ENCODE measurements at regions not wholly inside any gene's neighbourhood (a gene's known extent, or its start where the extent isn't known, plus 50 kb on each side); places are given as distances from the start of the nearest gene placed in this dataset.

DNA sequence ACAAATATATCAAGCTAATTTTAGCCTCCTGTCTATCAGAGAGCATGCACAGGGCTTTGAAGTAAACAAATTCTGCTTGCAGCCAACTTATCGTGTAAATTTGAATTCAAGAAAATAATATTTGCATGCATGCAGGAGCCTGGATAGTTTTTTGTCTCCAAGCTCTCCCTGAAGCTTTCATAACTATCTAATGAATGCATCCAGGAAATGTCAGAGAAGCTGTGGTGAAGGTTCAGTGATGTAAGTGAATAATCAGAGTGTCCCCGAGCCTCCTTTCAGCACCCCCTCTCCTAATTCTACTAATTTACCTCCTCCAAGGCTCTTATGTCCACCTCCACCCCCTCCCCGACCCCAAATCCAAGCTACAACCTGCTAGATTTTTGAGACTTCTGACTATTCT lies 172.0 kb upstream of the ZNF32 start:
- DNase-seq (ENCODE audit: extremely low read depth, low read depth): no peak
- TF ChIP-seq, protein P1, sequence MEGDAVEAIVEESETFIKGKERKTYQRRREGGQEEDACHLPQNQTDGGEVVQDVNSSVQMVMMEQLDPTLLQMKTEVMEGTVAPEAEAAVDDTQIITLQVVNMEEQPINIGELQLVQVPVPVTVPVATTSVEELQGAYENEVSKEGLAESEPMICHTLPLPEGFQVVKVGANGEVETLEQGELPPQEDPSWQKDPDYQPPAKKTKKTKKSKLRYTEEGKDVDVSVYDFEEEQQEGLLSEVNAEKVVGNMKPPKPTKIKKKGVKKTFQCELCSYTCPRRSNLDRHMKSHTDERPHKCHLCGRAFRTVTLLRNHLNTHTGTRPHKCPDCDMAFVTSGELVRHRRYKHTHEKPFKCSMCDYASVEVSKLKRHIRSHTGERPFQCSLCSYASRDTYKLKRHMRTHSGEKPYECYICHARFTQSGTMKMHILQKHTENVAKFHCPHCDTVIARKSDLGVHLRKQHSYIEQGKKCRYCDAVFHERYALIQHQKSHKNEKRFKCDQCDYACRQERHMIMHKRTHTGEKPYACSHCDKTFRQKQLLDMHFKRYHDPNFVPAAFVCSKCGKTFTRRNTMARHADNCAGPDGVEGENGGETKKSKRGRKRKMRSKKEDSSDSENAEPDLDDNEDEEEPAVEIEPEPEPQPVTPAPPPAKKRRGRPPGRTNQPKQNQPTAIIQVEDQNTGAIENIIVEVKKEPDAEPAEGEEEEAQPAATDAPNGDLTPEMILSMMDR (IDR thresholded peaks at IDR 0.05; ENCODE audit: low read depth, low read length): no peak

DNA sequence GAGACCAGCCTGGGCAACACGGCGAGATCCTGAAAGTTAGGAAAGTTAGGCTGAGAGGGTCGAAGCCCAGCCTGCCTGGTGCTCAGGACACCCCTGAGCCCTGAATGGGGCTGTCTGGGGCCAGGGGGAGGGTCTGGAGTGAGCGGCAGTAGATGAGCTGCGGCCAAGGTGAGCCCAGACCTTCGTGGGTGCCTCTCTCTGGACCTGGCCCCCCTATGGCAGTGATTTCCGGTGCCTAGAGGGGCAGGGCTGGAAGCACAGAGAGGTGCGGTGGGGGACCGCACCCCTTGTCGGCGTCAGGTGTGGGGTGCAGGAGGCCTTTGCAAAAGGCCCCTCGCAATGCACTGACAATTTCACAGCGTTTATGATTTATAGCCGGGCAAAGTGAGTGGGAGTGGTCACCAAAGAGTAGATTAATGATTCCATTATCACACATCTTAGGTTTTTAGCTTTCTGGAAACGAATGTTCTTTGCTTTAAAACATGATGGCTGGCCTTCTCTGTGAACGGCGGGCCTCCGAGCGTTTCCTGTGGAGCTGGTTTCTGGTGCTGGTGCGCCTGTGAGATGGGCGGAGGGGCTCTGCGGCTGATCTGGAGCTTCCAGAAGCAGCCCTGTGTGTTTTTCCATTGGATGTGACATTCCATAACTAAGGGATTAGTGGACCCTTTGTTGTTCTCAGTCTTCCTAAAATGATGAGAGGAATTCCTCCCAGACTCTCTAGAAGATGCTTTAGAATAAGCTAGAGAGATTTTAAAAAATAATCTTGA lies 171.0 kb upstream of the ZNF32 start:
- TF ChIP-seq, protein P1 (IDR thresholded peaks at IDR 0.05; ENCODE audit: low read depth, low read length): no peak
- no peak for DNase-seq (ENCODE audit: extremely low read depth, low read depth)

DNA sequence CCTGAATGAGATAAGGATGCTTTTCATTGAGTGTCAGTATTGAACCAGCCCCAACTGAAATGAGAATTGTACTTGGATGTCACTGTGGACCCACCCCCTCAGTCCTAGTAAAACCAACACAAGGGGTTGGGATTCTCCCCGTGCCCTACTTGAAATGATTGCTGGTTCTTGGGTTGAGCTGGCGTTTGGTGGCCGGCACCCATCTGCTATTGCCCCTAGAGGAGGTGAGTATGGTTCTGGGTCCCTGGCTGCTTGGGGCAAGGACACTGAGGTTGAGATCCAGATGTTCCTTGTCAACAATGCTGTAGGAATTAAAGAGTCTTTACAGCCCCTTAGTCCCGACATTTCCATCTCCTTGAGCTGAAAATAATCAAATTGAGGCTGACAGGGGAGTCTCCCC lies 170.0 kb upstream of the ZNF32 start:
- DNase-seq (ENCODE audit: extremely low read depth, low read depth): no peak
- TF ChIP-seq, protein P1 (IDR thresholded peaks at IDR 0.05; ENCODE audit: low read depth, low read length): no peak

DNA sequence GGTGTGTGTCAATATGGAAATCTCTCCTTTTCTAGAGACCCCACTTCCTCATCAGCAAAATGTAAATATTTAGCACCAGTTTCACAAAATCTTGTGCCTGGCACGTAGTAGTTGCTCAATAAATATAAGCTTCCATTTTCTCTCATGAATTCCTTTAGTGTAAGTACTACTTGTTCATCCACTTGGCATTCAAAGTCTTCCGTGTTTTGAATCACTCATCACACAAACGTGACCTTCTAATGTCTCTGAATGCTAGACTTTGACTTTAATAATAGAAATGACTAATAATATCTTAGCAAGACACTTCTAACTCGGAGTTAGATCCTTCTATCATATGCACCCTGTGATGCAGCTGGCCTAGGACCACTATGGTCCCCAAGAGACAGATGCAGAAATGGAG lies 168.7 kb upstream of the ZNF32 start:
- no peak for DNase-seq (ENCODE audit: extremely low read depth, low read depth)
- TF ChIP-seq, protein P1 (IDR thresholded peaks at IDR 0.05; ENCODE audit: low read depth, low read length): no peak

DNA sequence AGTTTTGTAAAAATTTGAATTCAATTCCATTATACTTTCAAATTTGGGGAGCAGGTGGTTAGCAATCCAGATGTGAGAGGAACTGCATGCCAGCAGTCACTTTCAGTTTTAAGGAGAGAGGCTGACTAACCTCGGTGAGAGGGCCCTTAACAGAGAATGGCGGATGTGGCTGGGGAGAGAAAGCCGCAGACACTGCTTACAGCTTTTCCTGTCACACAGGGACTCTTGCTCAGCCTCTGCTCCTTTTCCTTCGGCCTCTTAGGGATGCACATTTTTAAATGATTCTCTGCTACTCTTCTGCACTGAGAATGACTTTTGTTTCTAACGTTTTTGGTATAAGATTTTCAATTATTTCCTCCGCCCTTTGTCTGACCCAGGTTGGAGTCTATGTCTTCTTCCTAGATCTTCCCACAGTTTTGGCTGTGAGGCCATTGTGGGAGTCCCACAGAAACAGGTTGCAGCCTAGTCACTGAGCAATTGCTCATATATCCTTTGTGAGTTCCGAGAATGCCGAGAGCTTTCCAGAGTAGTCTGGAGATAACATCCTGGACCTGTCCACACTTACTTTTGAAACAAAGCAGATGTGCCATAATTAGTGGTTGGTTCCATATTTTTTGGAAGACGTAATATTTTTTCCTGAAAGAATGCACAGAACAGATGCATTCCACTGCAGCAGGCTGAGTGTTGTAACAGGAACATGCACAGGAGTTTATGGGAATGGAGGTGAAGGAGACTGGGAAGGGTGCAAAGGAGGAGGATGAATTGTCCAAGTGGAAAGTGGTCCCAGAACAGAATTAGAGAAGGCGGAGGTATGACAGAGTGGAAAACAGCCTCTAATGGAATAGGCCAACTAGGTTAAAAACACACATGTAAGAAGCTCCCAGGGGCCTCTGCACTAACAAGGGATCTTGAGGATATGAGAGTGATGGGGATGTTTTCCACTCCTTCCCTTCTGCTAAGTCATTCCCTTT lies 168.0 kb upstream of the ZNF32 start:
- TF ChIP-seq, protein P1 (IDR thresholded peaks at IDR 0.05; ENCODE audit: low read depth, low read length): no peak
- peak; percentile 57 for DNase-seq (ENCODE audit: extremely low read depth, low read depth)

DNA sequence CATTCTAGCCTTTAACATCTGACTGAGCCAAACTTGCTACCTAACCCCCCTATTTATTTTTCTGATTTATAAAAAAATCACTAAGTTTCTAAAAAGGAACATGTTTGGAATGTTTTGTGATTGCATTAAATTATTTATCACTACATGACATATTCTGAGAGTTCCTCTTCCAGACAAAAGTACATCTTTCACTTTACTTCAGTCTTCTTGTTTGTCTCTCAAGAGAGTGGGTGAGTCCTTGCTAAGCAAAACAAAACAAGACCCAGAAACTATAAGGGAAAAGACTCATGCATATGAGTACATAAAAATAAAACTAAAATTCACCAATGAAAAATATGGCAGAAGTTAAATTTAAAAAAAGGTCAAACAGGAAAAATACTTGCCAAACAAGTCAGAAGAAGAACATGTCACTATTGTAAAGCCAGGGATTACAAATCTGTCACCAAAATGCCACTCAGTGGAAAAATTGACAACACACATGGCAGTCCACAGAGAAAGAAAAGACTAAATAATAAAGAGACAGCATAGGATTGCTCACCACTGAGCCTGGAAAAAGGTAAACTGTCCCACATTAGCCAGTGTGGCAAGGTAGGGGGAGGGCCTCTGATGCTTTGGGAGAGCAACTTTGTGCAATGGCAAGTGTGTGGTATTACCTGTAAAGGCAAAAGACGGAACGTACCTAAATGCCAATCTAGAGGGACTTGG lies 166.7 kb upstream of the ZNF32 start:
- TF ChIP-seq, protein P1 (IDR thresholded peaks at IDR 0.05; ENCODE audit: low read depth, low read length): no peak
- DNase-seq (ENCODE audit: extremely low read depth, low read depth): no peak
